NCI-H2171 treated with DMSO at 0.1 percent for 48 hours (cell line): ENCODE measurements at regions not wholly inside any gene's neighbourhood (a gene's known extent, or its start where the extent isn't known, plus 50 kb on each side); places are given as distances from the start of the nearest gene placed in this dataset.

ENCODE experiments used
- DNase-seq: peaks from one replicate; lab custom pipeline; 2025; lab: John Stamatoyannopoulos, UW

- DNase-seq: no peak
Measured at GRCh38 chr3:110227991-110228390, 843.6 kb upstream of the NECTIN3 start.

GRCh38 chr3:110234831-110235230 lies 836.8 kb upstream of the NECTIN3 start:
- no peak for DNase-seq

- DNase-seq: no peak
Measured at GRCh38 chr3:110236976-110237610, 834.5 kb upstream of the NECTIN3 start.

GRCh38 chr3:110243081-110243480 lies 828.5 kb upstream of the NECTIN3 start:
- DNase-seq: no peak

GRCh38 chr3:110246796-110247376 lies 824.7 kb upstream of the NECTIN3 start:
- no peak for DNase-seq

- DNase-seq: no peak
Measured at GRCh38 chr3:110248666-110249065, 823.0 kb upstream of the NECTIN3 start.

- DNase-seq: no peak
Measured at GRCh38 chr3:110253794-110254193, 817.8 kb upstream of the NECTIN3 start.

- DNase-seq: no peak
Measured at GRCh38 chr3:110254591-110254990, 817.0 kb upstream of the NECTIN3 start.

GRCh38 chr3:110261141-110261540 lies 810.5 kb upstream of the NECTIN3 start:
- no peak for DNase-seq

- DNase-seq: no peak
Measured at GRCh38 chr3:110262896-110263295, 808.7 kb upstream of the NECTIN3 start.

GRCh38 chr3:110265302-110265701 lies 806.3 kb upstream of the NECTIN3 start:
- no peak for DNase-seq

- DNase-seq: no peak
Measured at GRCh38 chr3:110267304-110267845, 804.2 kb upstream of the NECTIN3 start.

- no peak for DNase-seq
Measured at GRCh38 chr3:110272525-110272924, 799.1 kb upstream of the NECTIN3 start.

- DNase-seq: no peak
Measured at GRCh38 chr3:110291886-110292501, 779.6 kb upstream of the NECTIN3 start.

GRCh38 chr3:110293660-110294059 lies 778.0 kb upstream of the NECTIN3 start:
- DNase-seq: no peak

GRCh38 chr3:110296885-110297284 lies 774.7 kb upstream of the NECTIN3 start:
- no peak for DNase-seq

- no peak for DNase-seq
Measured at GRCh38 chr3:110301781-110302180, 769.8 kb upstream of the NECTIN3 start.

GRCh38 chr3:110307065-110307809 lies 764.4 kb upstream of the NECTIN3 start:
- no peak for DNase-seq

- DNase-seq: no peak
Measured at GRCh38 chr3:110311541-110311940, 760.1 kb upstream of the NECTIN3 start.

- peak; percentile 66 for DNase-seq
Measured at GRCh38 chr3:110314512-110315114, 757.0 kb upstream of the NECTIN3 start.

GRCh38 chr3:110318108-110318507 lies 753.5 kb upstream of the NECTIN3 start:
- no peak for DNase-seq

- no peak for DNase-seq
Measured at GRCh38 chr3:110323349-110323748, 748.3 kb upstream of the NECTIN3 start.
